ENCODE measurements at regions not wholly inside any gene's neighbourhood (a gene's known extent, or its start where the extent isn't known, plus 50 kb on each side); places are given as distances from the start of the nearest gene placed in this dataset.

DNA sequence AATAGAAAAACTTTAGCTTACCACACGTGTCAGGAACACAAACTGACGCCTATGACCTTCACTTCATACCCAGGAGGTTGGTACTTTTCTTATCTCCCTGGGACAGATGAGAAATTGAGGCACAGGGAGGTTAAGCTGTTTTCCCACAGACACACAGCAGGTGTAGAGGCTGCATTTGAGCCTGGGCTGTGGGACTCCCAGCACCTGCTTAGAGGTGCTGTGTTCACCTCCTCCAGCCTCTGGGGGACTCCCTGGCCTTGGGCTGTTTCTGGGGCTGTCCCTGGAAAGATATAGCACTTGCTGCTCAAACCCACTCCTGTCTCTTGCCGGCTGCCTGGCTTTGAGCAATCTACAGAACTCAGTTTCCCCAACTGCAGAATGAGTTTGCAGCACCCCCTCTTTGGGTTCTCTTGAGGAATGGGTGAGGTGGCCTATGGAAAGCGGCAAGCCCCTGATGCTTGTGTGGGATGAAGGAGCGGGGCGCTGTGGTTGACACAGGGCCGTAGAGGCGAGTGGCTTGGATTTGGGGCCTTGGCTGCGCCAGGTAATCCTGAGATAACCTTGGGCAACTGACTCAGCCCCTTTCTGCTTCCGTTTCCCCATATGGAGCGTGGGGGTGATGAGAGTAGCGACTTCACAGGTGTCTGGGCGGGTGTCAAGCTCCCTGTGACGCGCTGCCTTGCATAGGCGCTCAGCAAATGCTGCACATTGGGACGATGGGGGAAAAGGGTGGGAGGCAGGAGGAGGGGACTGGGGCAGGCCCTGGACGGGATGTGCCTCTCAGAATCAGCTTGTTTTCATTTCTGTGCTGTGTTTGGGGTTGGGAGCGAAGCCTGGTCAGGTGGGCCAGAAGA lies 104.5 kb upstream of the CIBAR2 start:
- DNase-seq: no peak
- no peak overlapping the region for H3K27ac ChIP-seq (ENCODE audit: low read depth in 1 of 2, low read length in 1 of 2)
- TF ChIP-seq, protein P1, sequence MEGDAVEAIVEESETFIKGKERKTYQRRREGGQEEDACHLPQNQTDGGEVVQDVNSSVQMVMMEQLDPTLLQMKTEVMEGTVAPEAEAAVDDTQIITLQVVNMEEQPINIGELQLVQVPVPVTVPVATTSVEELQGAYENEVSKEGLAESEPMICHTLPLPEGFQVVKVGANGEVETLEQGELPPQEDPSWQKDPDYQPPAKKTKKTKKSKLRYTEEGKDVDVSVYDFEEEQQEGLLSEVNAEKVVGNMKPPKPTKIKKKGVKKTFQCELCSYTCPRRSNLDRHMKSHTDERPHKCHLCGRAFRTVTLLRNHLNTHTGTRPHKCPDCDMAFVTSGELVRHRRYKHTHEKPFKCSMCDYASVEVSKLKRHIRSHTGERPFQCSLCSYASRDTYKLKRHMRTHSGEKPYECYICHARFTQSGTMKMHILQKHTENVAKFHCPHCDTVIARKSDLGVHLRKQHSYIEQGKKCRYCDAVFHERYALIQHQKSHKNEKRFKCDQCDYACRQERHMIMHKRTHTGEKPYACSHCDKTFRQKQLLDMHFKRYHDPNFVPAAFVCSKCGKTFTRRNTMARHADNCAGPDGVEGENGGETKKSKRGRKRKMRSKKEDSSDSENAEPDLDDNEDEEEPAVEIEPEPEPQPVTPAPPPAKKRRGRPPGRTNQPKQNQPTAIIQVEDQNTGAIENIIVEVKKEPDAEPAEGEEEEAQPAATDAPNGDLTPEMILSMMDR (IDR thresholded peaks at IDR 0.05; ENCODE audit: control extremely low read depth, extremely low read depth): no peak
- peaks cover 0 to 3% (median 0%) of the 10 kb centered on the region in 4 donors for H3K36me3 ChIP-seq (ENCODE audit: control insufficient read depth in 4 of 4, insufficient read depth in 4 of 4, low read length in 4 of 4)
- WGBS, 2 donors: 91 to 93% methylated on average over 19 of the region's 19 CpGs
- no peak overlapping the region for H3K4me3 ChIP-seq
- no peak overlapping the region for H3K9ac ChIP-seq (ENCODE audit: insufficient read depth in 1 of 2, low read length in 2 of 2)
- ATAC-seq (ENCODE audit: insufficient read depth, low FRiP score): no peak
- no peaks in the 10 kb centered on the region for H3K27me3 ChIP-seq (ENCODE audit: control insufficient read depth in 3 of 3, insufficient read depth in 3 of 3, low read length in 2 of 3)
- peaks cover 3 to 57% (median 25%) of the 10 kb centered on the region in 5 donors for H3K4me1 ChIP-seq (ENCODE audit: control insufficient read depth in 5 of 5, insufficient read depth in 5 of 5, low read length in 5 of 5)
- H3K9me3 ChIP-seq (ENCODE audit: control insufficient read depth in 4 of 4, insufficient read depth in 3 of 4, low read length in 3 of 4): no peaks in the 10 kb centered on the region

DNA sequence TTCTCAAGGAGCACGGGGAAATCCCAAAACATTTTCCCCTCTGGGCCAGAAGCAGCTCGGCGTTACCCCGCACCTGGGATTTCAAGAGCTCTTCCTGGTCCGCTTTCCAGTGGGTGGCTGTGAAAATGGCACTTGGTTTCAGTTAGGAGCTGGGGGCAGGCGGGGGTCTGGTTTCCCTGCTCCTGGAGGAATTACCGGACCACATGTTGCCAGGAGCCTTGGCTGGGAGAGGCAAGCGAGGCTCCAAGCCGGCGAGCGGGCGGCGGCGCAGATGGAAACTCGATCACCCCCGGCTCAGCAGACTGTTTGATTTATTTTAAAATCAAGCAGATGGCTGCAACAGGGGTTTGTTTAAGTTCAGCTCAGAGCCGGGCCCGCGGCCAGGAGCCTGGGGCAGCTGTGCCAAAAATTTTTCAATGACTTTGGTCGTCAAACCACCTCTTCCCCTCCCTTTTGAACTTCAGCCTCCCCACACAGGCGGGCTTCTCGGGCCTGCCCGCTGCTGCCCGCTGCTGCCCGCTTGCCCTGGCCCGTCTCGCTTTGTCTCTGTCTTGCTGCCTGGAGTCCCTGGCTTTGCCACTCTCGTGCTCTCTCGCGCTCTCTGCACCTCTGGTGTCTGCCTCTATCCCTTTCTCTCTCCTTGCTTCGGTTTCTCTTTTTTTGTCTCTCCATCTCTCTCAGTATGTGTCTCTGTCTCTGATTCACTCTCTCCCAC lies 108.0 kb upstream of the CIBAR2 start:
- no peak overlapping the region for H3K27ac ChIP-seq (ENCODE audit: low read depth in 1 of 2, low read length in 1 of 2)
- peaks cover 3 to 63% (median 30%) of the 10 kb centered on the region in 5 donors for H3K4me1 ChIP-seq (ENCODE audit: control insufficient read depth in 5 of 5, insufficient read depth in 5 of 5, low read length in 5 of 5)
- H3K9me3 ChIP-seq (ENCODE audit: control insufficient read depth in 4 of 4, insufficient read depth in 3 of 4, low read length in 3 of 4): no peaks in the 10 kb centered on the region
- peak; percentile 11 for ATAC-seq (ENCODE audit: insufficient read depth, low FRiP score)
- peak; percentile 97 to 98 (median 97) for DNase-seq
- H3K27me3 ChIP-seq (ENCODE audit: control insufficient read depth in 3 of 3, insufficient read depth in 3 of 3, low read length in 2 of 3): no peaks in the 10 kb centered on the region
- no peak overlapping the region for H3K4me3 ChIP-seq
- TF ChIP-seq, protein P1 (IDR thresholded peaks at IDR 0.05; ENCODE audit: control extremely low read depth, extremely low read depth): no peak
- H3K36me3 ChIP-seq (ENCODE audit: control insufficient read depth in 4 of 4, insufficient read depth in 4 of 4, low read length in 4 of 4): peaks cover 0 to 3% (median 0%) of the 10 kb centered on the region in 4 donors
- no peak overlapping the region for H3K9ac ChIP-seq (ENCODE audit: insufficient read depth in 1 of 2, low read length in 2 of 2)
- 27 to 61% methylated on average over 31 of the region's 31 CpGs for WGBS, 2 donors

DNA sequence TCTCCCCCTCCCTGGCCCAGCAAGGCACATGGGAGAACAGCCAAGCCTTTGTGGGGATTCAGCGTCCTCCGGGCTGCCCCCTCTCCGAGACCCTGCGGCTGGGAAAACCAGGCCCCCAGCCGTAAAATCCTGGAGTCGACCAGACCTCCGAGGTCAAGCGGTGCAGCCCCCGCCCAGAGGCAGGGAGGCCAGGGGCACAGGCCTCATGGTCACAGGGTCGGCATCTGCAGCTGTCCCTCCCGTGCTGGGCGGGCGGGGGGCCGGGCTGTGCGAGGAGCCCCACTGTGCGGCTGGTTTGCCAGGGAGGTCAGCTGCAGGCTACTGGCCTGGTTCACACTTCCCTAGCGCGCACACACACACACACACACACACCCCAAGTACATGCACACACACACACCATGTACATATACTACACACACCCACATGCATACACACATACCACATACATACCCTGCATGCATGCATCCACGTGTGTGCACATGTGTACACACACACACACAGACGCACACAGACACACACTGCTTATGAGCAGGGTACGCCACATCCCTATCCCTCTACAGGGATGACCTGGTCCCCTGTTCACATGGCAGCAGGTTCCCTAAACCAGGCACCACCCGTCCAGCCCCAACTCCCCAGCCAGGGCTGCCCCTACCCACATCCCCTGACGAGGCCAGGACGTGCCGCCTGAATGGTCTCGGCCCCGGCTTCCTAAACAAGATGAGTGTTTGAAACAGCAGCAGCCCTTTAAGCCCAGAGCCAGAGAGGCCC lies 108.9 kb upstream of the CIBAR2 start:
- Histone ChIP-seq H3K27me3 (ENCODE audit: control insufficient read depth in 3 of 3, insufficient read depth in 3 of 3, low read length in 2 of 3) (no peaks in the 10 kb centered on the region), H3K9ac (ENCODE audit: insufficient read depth in 1 of 2, low read length in 2 of 2) (no peak overlapping the region), H3K9me3 (ENCODE audit: control insufficient read depth in 4 of 4, insufficient read depth in 3 of 4, low read length in 3 of 4) (no peaks in the 10 kb centered on the region), H3K27ac (ENCODE audit: low read depth in 1 of 2, low read length in 1 of 2) (no peak overlapping the region), H3K4me1 (ENCODE audit: control insufficient read depth in 5 of 5, insufficient read depth in 5 of 5, low read length in 5 of 5) (peaks cover 3 to 61% (median 26%) of the 10 kb centered on the region in 5 donors), H3K4me3 (no peak overlapping the region), H3K36me3 (ENCODE audit: control insufficient read depth in 4 of 4, insufficient read depth in 4 of 4, low read length in 4 of 4) (peaks cover 0 to 5% (median 0%) of the 10 kb centered on the region in 4 donors)
- 79 to 83% methylated on average over 22 to 27 of the region's 27 CpGs for WGBS, 2 donors
- DNase-seq (peak; percentile 56 to 64 (median 56)), ATAC-seq (ENCODE audit: insufficient read depth, low FRiP score) (no peak)
- TF ChIP-seq, protein P1 (IDR thresholded peaks at IDR 0.05; ENCODE audit: control extremely low read depth, extremely low read depth): no peak
